HG03159 (cell line): ENCODE measurements at regions not wholly inside any gene's neighbourhood (a gene's known extent, or its start where the extent isn't known, plus 50 kb on each side); places are given as distances from the start of the nearest gene placed in this dataset.

ENCODE experiments used
- ATAC-seq: cut with Tn5 transposase; IDR thresholded peaks from one replicate; pipeline ENCODE4 v1.9.1; 2021; ENCODE audit warnings: mild to moderate bottlenecking, moderate library complexity; ENCODE audit not compliant: unreplicated experiment

DNA sequence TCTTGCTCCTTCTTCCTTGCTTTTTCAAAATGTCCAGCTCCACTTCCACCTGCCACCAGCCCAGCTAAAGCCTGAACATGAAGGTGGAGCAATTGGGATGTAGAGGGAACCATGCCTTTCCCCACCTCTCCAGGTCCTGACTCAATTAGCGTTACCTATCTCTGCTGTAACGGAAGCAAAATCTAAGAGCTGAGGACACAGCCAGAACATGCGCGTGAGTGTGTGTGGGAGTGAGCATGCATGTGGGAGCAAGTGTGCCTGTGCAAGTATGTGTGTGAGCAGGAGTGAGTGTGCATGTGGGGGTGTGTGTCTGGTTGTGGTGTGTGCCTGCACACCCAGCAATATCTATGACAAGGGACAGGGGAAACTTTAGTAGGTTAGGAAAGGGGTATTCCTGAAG is 364.5 kb downstream of the MID1IP1 start:
- no peak for ATAC-seq

DNA sequence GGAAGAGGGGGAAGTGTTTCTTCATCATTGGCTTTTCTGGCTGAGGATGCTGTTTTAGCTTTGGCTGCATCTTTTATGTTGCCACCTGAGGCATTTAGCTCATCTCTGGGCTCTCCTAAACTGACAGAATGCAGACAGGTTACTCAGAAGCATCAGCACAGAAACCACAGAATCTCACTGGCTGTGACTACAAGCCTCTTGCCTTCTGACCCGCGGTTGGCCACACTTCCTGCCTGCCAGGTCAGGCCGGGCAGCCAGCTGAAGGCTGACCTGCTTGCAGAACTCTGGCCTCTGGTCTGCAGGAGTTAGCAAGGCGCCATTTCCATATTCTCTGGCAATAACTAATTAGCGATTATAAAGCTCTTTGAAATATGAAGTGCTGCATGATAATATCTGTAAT is 366.5 kb downstream of the MID1IP1 start:
- no peak for ATAC-seq

DNA sequence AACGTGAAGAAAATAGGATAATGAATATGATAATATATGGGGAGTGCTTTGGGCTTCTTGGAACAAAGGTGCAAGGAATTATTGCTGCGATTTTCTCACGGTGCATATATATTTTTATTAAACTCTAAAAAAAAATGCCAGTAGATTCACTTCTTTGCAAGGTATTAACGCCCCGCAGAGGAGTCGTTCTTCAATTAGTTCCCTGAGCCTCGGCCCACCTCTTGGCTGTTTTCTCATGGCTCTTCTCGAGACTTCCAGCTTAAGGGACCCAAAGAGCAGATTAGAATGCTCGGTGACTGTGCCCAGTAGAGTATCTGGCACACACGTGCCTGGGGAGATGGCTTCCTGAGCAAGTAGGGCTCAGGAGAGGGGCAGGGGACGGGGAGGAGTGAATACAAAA is 367.4 kb downstream of the MID1IP1 start:
- ATAC-seq: no peak

DNA sequence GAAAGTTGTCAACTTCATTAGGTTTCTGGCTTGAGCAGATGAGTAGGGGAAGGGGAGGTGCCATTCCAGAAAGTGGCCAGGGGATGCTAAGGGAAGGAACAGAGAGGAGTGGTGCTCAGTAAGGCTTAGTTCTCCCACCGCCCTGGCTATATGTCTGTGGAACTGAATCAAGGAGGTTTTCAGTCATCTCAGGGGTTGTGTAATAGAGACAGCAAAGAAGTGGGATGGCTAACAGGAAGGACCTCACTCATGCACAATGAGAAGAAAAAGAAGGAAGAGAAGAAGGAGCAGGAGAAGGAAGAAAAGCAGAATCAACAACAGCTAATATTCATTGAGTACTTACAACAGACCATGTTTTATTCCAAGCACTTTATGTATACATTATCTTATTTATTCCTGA is 368.7 kb downstream of the MID1IP1 start:
- ATAC-seq: no peak

DNA sequence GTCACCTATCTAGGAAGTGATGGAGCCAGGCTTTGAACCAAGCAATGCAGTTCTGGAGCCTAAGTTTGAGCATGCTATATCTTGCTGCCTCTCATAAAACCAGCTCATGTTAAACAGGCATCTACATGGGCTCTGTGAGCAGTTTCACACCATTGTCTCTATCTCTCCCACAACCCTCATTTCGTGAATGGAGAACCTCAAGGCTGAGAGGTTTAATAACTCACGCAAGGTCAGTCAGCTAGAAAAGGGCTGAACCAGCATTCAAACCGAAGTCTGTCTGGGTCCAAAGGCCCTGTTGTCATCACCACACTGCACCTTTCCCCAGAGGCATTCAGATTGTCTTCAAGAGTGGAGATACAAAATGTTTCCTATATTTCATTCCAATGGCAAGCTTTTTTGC is 369.2 kb downstream of the MID1IP1 start:
- no peak for ATAC-seq

DNA sequence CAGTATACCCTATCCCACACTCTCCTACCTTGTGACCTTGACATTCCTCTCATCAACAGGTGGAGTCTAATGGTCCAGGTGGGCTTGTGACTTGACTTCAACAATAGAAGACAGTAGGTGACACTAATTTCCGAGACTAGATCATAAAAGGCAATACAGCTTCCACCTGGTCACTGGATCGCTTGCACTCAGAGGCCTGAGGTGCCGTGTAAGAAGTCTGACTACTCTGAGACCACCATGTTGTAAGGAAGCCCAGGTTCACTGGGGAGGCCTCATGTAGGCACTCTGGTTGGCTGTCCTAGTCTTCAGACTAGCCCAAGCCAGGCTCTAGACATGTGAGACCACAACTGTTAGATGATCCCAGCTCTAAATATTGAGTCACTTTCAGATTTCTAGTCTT is 370.4 kb downstream of the MID1IP1 start:
- no peak for ATAC-seq

DNA sequence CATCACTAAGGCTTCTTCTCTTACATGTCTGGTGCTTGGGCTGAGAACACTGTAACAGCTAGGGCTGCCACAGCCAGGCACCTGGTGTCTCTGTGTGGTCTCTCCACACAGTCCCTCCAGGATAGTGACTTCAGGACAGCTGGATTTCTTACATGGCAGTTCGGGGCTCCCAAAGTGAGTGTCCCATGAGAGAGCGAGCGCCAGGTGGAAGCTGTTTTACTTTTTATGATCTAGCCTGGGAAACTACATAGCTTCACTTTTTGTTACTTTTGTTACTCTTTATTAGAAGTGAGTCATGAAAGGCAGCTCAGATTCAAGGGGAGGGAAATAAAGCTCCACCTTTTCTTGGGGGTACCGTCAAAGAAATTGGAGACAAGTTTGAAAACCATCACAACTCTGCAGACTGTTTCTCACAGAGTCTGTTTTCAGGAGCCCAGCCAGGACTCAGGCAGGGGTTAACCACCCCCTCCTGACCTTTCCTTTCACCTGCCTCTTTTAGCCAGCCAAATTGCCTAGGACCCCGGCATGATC is 373.0 kb downstream of the MID1IP1 start:
- no peak for ATAC-seq

DNA sequence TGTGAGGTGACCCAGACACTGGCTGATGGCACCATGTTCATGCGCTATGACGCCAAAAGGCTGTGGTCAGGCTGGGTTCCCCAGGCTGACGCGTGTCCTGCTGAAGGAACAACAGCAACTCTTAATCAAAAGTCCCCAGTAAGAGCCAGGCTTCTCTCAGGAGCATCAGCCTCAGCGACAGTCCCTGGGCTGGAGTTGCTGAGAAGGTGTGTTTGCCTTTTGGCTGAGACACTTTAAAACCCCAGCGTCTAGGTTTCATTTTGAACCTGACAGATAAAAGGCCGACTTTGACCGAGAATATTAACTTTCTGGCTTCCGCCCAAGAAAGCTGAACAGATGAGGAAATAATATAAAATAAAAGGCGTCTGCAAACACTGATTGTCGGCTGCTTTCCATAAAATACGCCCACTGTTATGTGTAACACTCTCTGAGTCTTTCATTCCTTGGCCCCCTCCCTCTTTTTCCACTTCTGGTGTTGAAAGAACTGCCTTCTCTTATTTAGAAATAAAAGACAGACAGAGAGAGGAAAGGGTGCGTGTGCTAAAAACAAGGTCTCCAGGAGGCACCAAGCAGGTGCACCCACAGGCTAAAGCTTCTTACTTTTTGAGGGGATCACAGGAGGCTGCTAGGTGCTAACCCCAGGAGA is 373.6 kb downstream of the MID1IP1 start:
- ATAC-seq: no peak

DNA sequence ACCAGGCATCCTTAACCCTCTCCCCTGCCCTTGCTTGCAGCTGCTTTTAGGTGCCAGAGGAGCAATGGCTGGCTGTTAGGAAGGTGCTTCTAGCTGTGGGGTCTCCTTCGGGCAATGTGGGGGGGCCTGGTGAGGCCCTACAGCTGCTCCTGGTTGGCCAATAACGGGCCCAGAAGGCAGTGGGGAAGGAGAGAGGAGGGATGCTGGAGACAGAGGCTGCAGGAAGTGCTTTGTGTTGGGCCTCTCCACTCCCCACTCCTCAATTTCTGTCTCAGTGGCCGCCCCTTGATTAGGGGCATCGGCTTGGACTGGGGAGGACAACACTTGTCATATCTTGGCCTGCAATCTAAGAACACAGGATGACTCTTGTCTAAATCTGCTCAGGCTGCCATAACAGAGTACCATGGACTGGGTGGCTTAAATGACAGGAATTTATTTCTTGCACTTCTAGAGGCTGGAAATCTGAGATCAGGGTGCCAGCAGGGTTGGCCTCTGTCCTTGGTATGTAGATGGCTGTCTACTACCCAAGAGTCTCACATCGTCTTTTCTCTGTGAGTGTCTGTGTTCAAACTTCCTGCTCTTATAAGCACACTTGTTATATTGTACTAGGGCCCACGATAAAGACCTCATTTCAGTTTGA is 374.3 kb downstream of the MID1IP1 start:
- ATAC-seq: no peak

DNA sequence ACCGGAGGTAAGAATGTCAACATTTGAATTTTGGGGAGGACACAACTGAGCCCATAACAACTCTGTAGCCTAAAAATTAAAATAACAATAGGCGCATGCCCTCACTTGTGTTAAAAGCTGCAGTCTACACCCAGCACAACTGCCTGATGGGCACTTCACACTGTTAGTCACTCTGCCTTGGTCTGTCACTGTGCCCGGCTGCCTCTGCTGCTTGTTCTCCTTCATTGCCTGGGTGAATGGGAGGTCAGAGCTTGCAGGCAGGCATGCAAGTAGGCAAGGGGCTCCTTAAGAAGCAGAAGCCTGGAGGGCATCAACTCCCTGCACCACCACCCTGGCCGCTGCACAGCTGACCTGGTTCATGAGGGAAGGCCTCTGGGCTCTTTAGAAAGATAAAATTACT is 374.8 kb downstream of the MID1IP1 start:
- ATAC-seq: no peak

DNA sequence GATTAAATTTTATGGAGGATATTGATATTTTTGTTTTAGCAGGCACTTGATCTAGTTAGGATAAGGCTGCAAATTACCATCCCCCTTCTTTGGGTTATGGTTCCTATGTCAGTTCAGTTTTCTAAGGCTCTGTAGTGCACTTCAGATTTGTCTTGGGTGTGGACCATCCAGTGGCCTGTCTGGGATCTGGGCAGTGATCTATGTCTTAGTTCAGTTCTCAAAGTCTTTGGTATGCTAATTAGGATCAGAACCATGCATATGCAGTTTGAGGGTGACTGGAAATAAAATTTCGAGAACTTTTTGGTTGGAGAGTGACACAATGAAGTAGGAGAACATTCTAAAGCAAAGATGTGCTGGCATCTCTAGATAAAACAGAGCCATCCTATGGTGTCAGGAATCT is 388.2 kb downstream of the MID1IP1 start:
- ATAC-seq: no peak

DNA sequence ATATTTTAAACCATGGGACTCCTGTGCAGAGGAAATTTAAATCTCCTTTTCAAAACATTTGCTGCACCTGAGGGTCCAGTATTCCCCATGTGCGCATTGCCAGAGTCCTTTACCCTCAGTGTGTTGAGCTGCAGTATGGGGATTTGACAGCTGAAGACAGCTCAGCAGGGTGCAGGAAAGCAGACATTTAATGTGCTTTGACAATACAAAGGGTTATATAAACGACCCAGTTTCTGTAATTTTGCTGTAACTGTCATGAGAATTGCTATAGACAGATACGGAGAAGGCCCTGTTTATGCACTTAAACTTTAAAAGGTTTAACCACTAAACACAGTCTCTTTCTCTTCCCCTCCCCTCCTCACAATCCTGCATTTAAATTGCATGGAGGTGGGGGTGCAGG is 393.4 kb downstream of the MID1IP1 start:
- no peak for ATAC-seq

DNA sequence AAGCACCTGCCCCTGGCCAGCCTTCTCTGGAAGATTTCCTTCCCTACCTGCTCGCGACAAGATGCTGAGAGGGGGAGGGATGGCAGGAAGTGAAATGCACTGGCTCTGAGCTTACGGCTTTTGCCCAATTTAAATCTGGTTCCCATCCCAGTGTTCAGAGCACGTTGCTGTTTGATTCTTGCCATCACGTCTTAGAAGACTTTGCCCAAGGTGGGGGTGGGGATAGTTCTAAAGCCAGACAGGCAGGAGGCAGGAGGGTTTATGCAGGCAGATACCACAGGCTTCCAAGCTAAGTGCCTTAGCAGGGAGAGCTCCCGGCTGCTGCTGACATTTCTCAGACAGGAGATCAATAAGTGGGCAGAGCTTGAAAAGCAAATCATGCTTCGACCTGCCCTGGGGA is 393.9 kb downstream of the MID1IP1 start:
- no peak for ATAC-seq

DNA sequence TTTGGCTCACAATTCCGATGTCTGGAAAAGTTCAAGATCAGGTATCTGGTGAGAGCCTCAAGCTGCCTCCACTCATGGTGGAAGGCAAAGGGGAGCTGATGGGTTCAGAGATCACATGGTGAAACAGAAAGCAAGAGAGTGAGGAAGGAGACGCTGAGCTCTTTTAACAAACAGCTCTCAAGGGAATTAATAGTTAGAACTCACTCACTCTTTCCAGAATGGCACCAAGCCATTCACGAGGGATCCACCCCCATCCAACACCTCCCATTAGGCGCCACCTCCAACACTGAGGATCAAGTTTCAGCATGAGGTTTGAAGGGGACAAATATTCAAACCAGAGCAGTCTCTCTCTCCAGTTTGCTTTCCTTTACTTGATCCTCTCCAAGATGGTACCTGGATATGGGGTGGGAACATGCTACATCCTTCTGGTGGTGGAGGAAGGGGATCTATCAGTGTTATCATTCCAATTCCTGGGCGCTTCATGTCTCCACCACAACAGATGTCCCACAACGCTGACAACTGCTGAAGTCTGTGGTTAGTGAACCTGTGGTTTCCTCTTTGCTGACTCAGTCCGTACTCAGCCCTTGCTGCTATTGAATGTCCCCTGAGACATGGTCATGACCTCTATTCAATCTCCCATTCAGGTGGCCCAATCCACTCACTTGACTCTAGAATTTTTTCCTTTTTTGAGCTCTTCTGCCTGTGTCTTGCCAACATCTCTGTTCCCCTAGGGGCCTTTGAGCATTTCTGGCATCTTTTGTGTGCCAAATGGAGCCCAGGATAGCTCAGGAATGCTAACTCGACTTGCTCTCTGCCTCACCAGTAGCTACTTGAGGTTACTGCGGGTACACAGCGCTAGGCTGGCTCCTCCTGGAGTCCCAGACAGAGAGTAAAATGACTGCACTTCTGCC is 395.2 kb downstream of the MID1IP1 start:
- ATAC-seq: peak; percentile 97

DNA sequence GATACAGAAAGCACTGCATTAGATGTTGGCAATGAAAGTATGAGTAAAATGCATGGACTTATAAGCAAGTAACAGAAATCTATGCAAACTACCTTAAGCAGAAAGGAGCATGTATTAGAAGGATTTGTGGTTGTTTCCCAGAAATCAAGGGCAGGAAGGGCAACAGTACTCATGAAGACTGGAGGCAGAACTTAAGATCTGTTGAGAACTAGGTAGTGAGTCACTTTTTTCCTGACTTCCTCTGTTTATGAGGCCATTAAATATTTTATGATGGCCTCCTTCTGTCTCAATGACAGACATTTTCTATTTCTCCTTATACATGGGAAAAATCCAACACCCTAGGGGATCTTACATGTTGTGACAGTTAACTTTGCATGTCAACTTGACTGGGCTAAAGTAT is 398.2 kb downstream of the MID1IP1 start:
- no peak for ATAC-seq

DNA sequence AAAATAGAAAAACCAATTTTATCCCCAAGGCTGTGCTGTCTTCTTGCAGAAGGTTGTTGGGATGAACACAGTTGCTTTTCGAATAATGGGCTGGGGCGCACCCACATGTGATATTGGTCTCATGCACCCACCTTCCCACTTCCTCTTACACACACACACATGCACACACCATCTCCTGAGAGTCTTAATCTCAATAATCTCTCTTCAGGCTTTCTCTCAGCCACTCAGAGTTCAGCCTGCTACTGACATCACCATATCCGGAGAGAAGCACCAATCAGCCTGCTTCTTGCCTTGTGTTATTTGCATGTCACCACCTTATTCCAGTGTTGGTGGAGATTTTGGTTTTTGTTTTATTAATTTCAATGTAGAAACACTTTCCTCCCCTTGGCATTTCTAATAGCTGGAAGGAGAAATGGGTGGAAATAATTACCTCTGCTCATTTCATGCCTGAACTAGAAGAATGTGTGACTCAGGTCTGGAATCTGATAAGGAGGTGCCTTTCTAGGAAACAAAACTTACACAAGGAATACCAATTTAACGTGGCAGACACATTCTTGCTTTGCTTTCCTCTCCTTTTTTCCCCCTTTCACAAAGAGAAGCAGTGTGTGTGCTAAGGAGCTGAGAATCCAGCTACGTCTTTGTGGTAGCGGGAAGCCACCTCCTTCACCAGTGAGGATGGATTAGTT is 400.2 kb downstream of the MID1IP1 start:
- ATAC-seq: no peak

DNA sequence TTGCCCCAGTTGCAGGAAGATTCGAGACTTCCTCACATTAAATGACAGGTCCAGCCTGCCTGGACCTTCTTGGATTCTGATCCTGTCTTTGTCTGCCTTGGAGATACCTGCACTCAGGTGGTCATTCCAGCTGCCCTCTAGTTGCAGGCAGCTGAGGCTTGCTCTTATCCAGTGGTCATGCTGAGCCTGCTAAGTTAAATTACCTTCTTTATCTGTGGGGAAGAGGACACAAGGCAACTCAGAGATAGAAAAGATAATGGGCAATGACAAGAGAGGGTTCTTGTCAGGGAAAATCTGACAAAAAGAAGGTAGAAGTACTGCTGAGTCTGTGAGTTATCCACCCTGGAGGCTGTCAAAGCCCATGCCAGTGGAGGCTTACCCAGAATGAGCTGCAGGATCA is 401.4 kb downstream of the MID1IP1 start:
- no peak for ATAC-seq

DNA sequence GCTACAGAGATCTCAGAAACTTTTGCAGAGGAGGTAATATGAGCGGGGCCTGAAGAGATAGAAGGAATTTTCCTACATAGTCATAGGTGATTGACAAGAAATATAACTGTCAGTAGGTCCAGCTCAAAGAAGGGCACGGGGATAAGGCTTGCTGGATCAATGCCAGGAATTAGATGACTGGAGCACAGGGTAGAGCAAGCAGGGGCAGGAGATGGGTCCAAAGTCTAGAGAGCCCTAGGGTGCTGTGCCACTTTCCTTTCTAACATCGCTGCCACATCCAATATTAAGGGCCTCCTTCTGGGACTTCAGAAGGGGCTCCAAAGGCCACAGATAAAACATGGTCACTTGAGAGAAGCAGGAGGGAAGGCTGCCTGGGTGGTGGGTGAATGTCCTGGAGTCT is 402.2 kb downstream of the MID1IP1 start:
- ATAC-seq: no peak

DNA sequence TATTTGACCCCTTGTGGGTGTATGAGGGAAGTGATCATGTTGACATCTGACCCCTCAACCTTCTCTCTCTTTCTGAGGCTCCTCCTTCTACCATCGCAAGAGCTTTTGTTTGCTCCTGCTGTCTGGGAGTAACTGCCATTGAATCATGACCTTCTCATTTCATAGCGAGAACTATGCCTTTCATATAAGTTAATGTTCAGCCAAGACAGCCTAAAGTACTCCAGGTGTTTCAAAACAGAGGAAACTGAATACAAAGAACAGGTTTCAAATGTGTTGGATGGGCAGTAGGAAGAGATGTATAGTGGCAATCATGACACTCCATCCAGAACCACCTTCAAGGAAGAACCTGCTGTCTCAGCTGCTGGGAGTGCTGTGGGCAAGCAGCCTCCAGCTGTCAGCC is 403.1 kb downstream of the MID1IP1 start:
- ATAC-seq: no peak

DNA sequence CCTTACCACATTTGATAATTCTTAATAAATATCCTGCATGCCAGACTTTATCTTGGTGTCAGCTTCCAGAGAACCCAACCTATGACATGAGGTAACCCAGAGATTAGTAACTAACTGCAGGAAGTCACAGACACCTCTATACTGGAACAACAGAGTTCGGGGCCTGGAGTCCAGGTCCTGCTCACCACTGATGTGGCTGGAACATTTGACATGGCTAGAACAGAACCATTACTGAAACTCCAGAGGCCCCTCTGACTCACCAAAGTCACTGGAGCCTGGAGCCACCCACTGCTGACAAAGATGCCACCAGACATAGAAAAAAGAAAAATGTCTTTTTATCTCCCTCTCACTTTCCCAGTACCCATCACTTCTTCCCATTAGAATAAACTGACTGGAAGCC is 403.7 kb downstream of the MID1IP1 start:
- ATAC-seq: peak; percentile 47

DNA sequence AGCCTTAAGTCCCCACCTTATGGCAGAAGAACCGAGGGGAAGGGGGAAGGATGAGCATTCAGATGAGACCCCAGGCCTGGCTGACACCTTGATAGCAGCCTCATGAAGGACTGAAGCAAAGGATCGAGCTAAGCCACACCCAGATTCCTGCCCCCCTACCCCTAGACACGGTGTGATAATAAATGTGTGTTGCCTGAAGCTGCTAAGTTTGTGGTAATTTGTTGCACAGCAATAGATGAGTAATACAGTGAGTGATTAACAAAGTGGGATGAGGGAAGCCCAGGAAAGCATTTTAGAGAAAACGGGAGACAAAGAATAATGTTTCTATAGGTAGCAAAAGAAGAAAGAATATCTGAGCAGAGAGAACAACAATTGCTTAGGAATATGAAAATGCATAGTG is 404.2 kb downstream of the MID1IP1 start:
- ATAC-seq: no peak
